ENCODE measurements at regions not wholly inside any gene's neighbourhood (a gene's known extent, or its start where the extent isn't known, plus 50 kb on each side); places are given as distances from the start of the nearest gene placed in this dataset.

DNA sequence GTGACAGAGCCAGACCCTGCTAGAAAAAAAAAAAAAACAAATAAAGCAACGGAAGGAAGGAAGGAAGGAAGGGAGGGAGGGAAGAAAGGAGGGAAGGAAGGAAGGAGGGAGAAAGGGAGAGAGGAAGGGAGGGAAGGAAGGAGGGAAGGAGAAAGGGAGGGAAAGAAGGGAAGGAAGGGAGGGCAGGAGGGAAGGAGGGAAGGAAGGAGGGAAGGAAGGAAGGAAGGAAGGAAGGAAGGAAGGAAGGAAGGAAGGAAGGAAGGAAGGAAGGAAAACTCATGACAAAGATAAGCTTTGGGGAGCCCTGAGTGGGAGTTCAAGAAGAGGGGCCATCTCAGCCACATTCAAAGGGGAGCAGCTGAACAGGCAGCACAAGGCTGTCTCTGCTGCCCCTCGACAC is 124.7 kb upstream of the MGMT start:
- no peak for TF ChIP-seq CTCF (IDR thresholded peaks at IDR 0.05; ENCODE audit: low read depth, low read length)
- TF ChIP-seq EZH2phosphoT487 (IDR thresholded peaks at IDR 0.05; ENCODE audit: low read depth), result no peak

All from OCI-LY3 (cell line).